ENCODE measurements at regions not wholly inside any gene's neighbourhood (a gene's known extent, or its start where the extent isn't known, plus 50 kb on each side); places are given as distances from the start of the nearest gene placed in this dataset.

DNA sequence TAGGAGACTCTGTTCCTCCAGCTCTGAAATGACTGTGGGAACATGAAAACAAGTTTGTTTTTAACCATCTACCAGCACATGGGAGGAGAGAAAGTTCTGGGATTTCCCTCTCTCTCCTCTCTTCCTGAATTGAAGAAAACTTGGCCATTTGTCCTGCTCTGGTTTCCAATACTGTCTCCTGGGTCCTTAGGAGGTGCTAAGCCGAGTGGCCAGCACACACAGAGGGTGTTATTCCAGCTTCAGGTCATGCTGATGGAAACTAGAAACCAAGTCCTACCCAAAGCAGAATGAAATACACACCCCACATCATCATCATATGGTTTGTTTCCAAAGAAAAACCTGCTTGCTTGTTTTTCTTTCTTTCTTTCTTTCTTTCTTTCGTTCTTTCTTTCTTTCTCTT, 172.7 kb downstream of the RPLP1 start:
- Histone ChIP-seq H3K9me3 (ENCODE audit: low read depth, low read length) (no peaks in the 10 kb centered on the region), H3K27me3 (ENCODE audit: insufficient read depth, low read length) (no peaks in the 10 kb centered on the region), H3K4me3 (ENCODE audit: low read length) (no peak overlapping the region), H3K4me1 (ENCODE audit: insufficient read depth, low read length) (peaks cover 30% of the 10 kb centered on the region)

DNA sequence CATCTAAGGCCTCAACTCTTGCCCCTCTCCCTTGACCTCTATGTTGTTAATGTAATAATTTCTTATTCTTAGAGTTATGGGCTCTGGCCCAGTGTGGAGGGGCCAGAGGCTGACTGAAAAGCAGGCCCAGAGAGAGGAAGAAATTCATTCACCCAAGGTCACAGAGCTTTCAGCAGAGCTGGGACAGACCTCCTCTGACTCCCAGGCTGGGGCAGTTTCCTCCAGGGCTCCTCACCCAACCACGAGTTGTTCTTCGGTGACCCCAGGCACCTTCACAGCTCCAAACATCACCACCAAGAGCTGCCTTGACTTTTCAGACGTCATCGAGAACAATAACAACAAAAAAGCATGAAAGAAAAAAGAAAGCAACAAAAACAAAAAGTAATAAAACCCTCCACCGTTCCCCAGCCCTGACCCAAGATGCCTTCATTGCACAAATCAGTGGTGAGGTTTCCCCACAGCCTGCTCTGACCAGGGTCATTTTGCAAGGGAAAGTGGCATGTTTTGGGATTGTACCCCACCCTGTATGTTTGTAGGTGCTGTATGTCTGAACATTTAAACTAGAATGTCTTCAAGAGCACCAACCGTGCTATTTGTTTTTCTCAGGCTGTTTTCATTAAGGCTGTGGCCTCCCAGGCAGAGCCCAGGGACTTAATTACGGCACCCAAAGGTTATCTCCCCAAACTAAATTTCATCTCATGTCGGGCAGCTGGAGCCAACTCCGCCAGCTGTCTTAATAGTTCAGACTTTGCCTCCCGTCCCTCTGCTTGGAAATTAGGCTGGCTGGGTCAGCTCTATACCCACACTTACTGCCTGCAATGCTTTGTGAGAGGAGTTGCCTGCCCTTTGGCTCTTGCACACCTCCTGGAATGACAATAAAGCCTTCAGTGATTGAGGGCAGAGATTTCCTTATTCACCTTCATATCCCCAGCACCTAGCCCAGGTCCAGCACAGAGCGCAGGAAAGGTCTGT, 173.8 kb downstream of the RPLP1 start:
- Histone ChIP-seq H3K27me3 (ENCODE audit: insufficient read depth, low read length) (no peaks in the 10 kb centered on the region), H3K4me3 (ENCODE audit: low read length) (no peak overlapping the region), H3K4me1 (ENCODE audit: insufficient read depth, low read length) (peaks cover 30% of the 10 kb centered on the region), H3K9me3 (ENCODE audit: low read depth, low read length) (no peaks in the 10 kb centered on the region)

DNA sequence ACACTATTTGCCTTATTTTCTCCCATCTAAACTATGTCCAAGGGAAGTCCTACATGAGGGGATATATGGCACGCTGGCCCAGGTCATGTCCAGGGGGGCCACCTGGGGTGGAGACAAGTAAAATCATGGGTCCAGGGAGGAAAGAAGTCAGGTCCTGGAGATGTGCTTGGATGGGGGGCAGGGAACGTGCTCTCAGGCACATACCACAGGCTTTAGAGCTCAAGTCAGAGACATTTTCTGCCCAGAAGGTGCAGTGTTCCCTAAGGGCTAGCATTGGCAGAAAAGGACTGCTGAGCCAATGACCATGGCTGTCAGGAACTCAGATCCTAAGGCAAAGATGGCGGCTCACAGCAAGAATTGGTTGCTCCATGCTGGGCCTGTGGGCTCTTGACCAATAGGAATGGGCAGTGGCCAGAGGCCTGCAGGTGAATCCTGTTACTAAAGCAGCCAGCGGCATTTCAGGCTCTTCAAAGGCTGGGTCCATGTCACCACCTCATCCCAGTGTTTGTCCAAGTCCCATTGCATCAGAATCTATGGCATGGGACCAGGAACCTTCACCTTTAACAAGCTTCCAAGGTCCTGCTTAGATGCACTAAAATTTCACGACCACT, 175.0 kb downstream of the RPLP1 start:
- Histone ChIP-seq H3K9me3 (ENCODE audit: low read depth, low read length) (no peaks in the 10 kb centered on the region), H3K27me3 (ENCODE audit: insufficient read depth, low read length) (no peaks in the 10 kb centered on the region), H3K4me1 (ENCODE audit: insufficient read depth, low read length) (peaks cover 30% of the 10 kb centered on the region), H3K4me3 (ENCODE audit: low read length) (no peak overlapping the region)

DNA sequence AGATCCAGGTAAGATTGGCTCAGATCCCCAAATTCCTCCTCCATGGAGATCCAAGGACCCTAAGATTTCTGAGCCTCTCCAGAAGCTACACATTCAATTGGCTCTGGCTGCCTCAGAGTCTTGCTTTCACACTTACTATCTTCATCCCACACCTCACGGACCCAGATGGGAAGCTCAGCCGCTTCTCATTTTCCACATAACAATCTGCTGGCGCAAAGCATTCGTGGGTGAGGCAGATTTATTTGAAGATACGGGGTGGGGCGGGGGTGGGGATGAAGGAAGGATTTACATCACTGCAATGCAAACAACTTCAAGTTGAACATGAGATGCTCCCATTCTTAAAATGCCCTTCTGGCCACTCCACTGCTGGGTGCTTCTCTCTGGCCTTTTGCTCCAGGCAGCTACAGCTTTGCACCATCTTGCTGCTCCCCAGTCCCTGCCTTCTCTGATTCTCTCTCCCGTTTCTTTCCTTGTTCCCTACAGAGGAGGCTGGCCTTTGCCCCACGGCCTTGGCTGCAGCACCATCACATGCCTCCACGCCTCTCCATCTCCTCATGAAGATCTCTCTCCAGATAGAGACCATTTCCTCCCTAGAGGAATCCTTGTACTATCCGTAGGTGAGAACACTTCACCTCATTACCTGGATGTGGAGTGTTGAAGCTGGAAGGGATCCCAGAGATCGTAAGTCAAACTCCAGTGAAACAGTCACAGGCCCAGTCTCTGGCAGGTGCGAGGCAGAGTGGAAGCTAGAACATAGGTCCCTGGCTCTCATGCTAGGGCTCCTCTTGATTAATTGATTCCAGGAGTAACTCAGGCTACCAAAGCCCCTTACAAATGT, 175.9 kb downstream of the RPLP1 start:
- no peaks in the 10 kb centered on the region for H3K9me3 ChIP-seq (ENCODE audit: low read depth, low read length)
- H3K4me1 ChIP-seq (ENCODE audit: insufficient read depth, low read length), result peaks cover 30% of the 10 kb centered on the region
- H3K4me3 ChIP-seq (ENCODE audit: low read length), result no peak overlapping the region
- no peaks in the 10 kb centered on the region for H3K27me3 ChIP-seq (ENCODE audit: insufficient read depth, low read length)

DNA sequence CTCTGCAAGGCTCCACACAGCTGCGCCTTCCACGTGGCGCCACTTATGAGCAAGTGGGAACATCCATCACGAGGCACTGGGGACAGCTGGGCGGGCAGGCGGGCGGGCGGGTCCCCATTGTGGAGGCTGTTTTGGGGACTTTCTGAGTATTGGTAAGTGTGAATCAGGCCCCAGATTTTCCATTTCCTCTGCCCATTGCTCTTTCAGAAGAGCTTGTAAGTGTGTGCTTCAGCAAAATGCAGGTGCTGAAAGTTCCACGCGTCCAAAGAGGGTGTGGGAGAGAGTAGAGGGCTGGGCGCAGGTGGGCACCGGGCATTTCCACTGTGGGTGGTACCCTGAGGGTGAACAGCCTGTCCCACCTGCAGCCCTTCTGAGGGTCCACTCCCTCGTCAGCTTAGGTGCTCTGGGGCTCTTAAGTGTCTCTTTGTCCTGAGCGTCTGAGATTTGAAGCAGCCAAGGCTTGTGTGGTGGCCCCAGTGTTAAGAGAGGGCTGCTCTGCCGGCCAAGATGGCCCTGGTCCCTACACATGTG, 177.1 kb downstream of the RPLP1 start:
- Histone ChIP-seq H3K9me3 (ENCODE audit: low read depth, low read length) (no peaks in the 10 kb centered on the region), H3K4me1 (ENCODE audit: insufficient read depth, low read length) (peaks cover 22% of the 10 kb centered on the region), H3K4me3 (ENCODE audit: low read length) (no peak overlapping the region), H3K27me3 (ENCODE audit: insufficient read depth, low read length) (peaks cover under 1% of the 10 kb centered on the region)

DNA sequence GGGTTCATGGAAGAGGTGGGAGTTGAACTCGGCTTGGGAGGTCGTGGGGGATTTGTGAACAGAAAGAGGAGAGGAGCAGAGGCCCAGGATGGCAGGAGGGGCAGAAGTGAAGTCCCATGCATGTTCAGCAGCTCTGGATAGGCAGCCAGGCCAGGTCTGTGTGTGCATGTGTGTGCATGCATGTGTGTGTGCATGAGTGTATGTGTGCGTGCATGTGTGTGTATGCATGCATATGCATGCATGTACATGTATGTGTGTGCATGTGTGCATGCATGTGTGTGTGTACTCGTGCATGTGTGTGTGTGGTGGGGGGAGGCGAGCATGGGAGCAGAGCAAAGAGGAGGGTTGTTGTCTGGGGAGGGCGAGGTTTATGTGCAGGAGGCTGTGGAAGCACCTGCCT, 178.4 kb downstream of the RPLP1 start:
- H3K4me3 ChIP-seq (ENCODE audit: low read length), result no peak overlapping the region
- H3K27me3 ChIP-seq (ENCODE audit: insufficient read depth, low read length), result peaks cover 10% of the 10 kb centered on the region
- H3K9me3 ChIP-seq (ENCODE audit: low read depth, low read length), result no peaks in the 10 kb centered on the region
- peaks cover 9% of the 10 kb centered on the region for H3K4me1 ChIP-seq (ENCODE audit: insufficient read depth, low read length)

DNA sequence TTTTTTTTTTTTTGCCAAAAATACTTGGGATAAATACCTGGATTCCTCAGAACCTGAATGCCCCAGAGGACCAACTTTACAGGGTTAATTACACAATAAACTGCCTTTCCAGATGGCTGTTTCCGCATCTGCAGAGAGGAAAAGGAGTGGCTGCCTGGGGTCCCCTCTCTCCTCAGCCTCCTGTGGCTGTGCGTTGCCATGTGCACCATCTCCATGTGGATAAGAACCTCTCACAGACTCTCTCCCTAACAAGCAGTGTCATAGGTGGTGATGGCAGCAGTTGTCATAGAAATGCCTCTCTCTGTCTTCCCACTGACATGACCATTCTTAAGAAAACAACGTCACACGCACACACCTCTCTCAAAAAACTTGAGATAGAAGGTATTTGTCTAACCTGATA, 179.4 kb downstream of the RPLP1 start:
- no peak overlapping the region for H3K4me3 ChIP-seq (ENCODE audit: low read length)
- no peaks in the 10 kb centered on the region for H3K4me1 ChIP-seq (ENCODE audit: insufficient read depth, low read length)
- H3K27me3 ChIP-seq (ENCODE audit: insufficient read depth, low read length), result peaks cover 10% of the 10 kb centered on the region
- no peaks in the 10 kb centered on the region for H3K9me3 ChIP-seq (ENCODE audit: low read depth, low read length)

DNA sequence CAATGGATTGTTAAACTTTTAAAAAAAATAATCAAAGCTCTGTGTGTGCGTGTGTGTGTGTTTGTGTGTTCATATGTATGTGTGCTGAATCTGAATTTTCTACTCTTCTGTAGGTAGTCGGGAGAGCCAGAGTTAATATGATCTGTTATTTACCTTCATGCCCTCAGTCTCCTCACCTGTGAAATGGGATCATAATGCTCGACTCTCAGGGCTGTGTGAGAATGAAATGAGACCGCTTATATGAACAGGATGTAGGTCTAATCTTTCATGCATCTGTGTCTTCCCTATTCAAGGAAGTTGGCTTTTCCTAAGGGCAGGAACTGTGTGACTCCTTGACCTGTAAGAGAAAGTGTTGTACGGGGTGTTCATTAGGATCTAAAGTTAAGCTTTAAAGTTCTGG, 182.2 kb downstream of the RPLP1 start:
- H3K9me3 ChIP-seq (ENCODE audit: low read depth, low read length), result no peaks in the 10 kb centered on the region
- peaks cover 10% of the 10 kb centered on the region for H3K27me3 ChIP-seq (ENCODE audit: insufficient read depth, low read length)
- H3K4me3 ChIP-seq (ENCODE audit: low read length), result no peak overlapping the region
- H3K4me1 ChIP-seq (ENCODE audit: insufficient read depth, low read length), result no peaks in the 10 kb centered on the region

DNA sequence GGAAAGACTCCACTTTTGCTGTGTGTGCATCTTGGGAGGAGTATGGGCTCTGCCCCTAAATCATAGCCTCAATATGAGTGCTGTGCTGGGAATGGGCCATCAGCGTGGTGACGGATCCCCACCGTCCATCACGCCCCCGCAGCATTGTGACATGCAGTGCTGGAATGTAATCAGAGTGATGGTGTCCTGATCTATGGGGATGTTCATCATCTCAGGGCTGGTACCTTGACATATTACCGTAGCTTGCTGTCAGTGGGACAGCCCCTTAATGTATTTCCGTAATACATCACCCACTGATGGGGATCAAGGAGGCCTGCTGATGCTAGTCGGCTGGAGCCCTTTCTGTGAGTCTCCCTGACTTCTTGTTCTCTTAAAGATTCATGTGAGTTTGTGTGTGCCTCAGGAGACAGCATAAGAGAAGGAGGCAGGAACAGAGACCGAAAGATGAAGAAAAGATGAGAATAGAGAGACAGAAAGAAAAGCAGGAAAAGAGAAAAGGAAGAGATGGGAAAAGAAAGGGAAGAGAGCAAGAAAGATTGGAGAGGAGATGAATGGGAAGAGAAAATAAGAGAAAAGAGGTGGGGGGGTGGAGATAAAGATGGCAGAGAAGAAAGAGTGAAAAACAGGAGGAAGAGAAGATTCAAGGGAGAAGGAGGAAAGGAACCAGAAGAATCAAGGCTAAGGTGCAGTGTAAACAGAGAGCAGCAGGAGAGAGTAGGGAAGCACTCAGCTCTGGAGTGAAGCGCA, 183.7 kb downstream of the RPLP1 start:
- Histone ChIP-seq H3K9me3 (ENCODE audit: low read depth, low read length) (peaks cover 11% of the 10 kb centered on the region), H3K4me1 (ENCODE audit: insufficient read depth, low read length) (no peaks in the 10 kb centered on the region), H3K27me3 (ENCODE audit: insufficient read depth, low read length) (peaks cover 12% of the 10 kb centered on the region), H3K4me3 (ENCODE audit: low read length) (no peak overlapping the region)

DNA sequence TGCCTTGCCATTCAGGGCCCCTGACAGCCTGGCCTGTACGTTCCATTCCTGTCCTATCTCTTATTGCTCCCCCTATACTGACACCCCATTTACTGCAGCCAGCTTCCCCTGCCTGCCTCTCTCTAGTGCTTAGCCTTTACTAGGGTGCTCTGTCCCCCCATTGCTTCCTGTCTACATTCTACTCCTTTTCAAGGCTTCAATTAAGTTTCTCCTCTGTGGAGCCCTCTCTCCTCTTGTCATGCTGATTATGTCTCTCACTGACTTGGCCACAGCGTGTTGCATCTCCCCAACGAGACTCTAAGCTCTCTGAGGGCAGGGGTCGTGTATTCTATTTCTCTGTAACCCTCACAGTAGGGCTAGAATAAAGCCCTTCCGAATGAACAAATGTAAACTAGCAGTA, 185.2 kb downstream of the RPLP1 start:
- Histone ChIP-seq H3K4me3 (ENCODE audit: low read length) (no peak overlapping the region), H3K27me3 (ENCODE audit: insufficient read depth, low read length) (peaks cover 12% of the 10 kb centered on the region), H3K4me1 (ENCODE audit: insufficient read depth, low read length) (no peaks in the 10 kb centered on the region), H3K9me3 (ENCODE audit: low read depth, low read length) (peaks cover 12% of the 10 kb centered on the region)

DNA sequence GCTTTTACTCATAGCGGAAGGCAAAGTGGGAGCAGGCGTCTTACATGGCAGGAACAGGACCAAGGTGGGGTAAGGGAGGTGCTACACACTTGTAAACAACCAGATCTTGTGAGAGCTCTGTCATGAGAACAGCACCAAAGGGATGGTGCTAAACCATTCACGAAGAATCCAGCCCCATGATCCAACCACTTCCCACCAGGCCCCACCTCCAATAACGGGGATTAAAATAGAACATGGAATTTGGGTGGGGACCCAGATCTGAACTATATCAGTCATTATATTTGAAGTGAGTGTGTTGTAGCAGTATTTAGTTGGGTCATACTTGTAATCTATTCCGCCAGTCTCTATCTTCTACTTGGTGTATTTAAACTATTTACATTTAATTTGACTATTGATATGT, 190.9 kb downstream of the RPLP1 start:
- Histone ChIP-seq H3K9me3 (ENCODE audit: low read depth, low read length) (peaks cover 12% of the 10 kb centered on the region), H3K4me3 (ENCODE audit: low read length) (no peak overlapping the region), H3K4me1 (ENCODE audit: insufficient read depth, low read length) (no peaks in the 10 kb centered on the region), H3K27me3 (ENCODE audit: insufficient read depth, low read length) (peaks cover 2% of the 10 kb centered on the region)

DNA sequence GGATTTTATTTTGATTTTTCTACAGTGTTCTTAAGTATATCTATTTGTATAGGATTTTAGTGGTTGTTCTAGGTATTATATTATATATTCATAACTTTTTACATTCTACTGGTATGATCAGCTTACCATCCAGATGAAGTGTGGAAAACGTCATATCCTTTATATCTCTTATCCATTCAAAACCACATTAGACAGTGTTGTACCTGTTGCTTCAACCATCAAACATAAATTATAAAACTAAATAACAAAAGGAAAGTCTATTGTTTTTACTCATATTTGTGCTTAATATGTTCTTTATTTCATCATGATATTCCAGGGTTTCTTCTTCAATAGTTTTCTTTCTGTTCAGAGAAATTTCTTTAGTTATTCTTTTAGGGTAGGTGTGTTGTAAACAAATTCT, 191.4 kb downstream of the RPLP1 start:
- Histone ChIP-seq H3K27me3 (ENCODE audit: insufficient read depth, low read length) (peaks cover 2% of the 10 kb centered on the region), H3K4me1 (ENCODE audit: insufficient read depth, low read length) (no peaks in the 10 kb centered on the region), H3K4me3 (ENCODE audit: low read length) (no peak overlapping the region), H3K9me3 (ENCODE audit: low read depth, low read length) (peaks cover 12% of the 10 kb centered on the region)

DNA sequence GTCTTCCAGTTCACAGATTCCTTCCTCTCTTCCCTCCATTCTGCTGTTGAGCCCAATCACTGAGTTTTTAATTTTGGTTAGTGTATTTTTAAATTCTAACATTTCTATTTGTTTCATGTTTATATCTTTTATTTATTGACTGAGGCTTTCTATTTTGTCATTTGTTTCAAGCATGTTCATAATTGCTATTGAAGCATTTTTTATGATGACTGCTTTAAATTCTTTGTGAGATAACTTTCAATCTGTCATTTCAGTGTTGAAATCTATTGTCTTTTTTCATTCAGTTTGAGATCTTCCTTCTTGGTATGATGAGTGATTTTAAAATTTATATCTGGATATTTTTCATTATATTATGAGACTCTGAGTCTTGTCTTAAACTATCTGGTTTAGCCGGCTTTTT, 192.3 kb downstream of the RPLP1 start:
- no peak overlapping the region for H3K4me3 ChIP-seq (ENCODE audit: low read length)
- peaks cover 2% of the 10 kb centered on the region for H3K27me3 ChIP-seq (ENCODE audit: insufficient read depth, low read length)
- no peaks in the 10 kb centered on the region for H3K4me1 ChIP-seq (ENCODE audit: insufficient read depth, low read length)
- peaks cover 12% of the 10 kb centered on the region for H3K9me3 ChIP-seq (ENCODE audit: low read depth, low read length)

DNA sequence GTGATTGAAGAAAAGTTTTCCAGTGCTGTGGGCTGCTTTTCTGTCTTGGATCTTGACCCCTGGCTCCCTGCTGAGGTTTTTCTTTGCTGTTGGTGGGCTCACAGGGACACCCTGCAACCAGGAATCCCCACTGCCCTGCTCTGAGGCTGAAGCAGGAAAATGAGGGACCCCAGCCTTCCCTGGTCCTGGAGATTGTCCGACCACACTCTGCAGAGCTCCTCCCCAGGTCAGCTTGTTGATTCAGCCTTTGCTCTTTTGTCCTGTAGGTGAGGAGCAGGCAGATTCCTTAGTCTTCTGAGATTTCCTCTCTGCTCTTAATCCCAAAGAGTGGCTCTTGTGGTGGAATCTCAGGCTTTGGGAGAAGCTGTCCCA, 194.5 kb downstream of the RPLP1 start:
- peaks cover 4% of the 10 kb centered on the region for H3K4me1 ChIP-seq (ENCODE audit: insufficient read depth, low read length)
- peaks cover 5% of the 10 kb centered on the region for H3K27me3 ChIP-seq (ENCODE audit: insufficient read depth, low read length)
- no peak overlapping the region for H3K4me3 ChIP-seq (ENCODE audit: low read length)
- H3K9me3 ChIP-seq (ENCODE audit: low read depth, low read length), result no peaks in the 10 kb centered on the region
